Psoas muscle (tissue), 7 donors: ENCODE measurements at regions not wholly inside any gene's neighbourhood (a gene's known extent, or its start where the extent isn't known, plus 50 kb on each side); places are given as distances from the start of the nearest gene placed in this dataset.

Experiments
- ATAC-seq, 4 donors: fragments of 200-7000 bp; cut with Tn5 transposase; one replicate each; pipeline ENCODE4 v1.9.1; 2020; ENCODE audit warnings: moderate library complexity in 3 of 4, mild to moderate bottlenecking in 2 of 4
- DNase-seq, 2 donors: peaks; one replicate each; pipeline ENCODE4 v3.0.0-alpha.2; 2020
- H3K27ac ChIP-seq: fragments of 200-600 bp; one replicate; pipeline ENCODE4 v1.8.0; 2022
- H3K27me3 ChIP-seq, 3 donors: fragments of 200-600 bp in 1 of 3; one replicate each; pipeline versions ENCODE4 v1.6.1 to v1.8.0; 2013 to 2022; ENCODE audit warnings: low read length in 2 of 3, mild to moderate bottlenecking in 2 of 3, moderate library complexity in 1 of 3; ENCODE audit not compliant: insufficient read depth in 3 of 3
- H3K36me3 ChIP-seq, 2 donors: fragments of 200-600 bp in 1 of 2; one replicate each; pipeline versions ENCODE4 v1.6.1 to v1.8.0; 2013 to 2022; ENCODE audit warnings: low read depth in 1 of 2, mild to moderate bottlenecking in 1 of 2, moderate library complexity in 1 of 2; ENCODE audit not compliant: insufficient read depth in 1 of 2
- H3K4me1 ChIP-seq: fragments of 200-600 bp; one replicate; pipeline ENCODE4 v1.8.0; 2022
- H3K4me3 ChIP-seq: fragments of 200-600 bp; one replicate; pipeline ENCODE4 v1.8.0; 2022; ENCODE audit warnings: mild to moderate bottlenecking
- H3K9me3 ChIP-seq: fragments of 200-600 bp; one replicate; pipeline ENCODE4 v1.8.0; 2022
- CTCF ChIP-seq: fragments of 200-600 bp; IDR thresholded peaks from one replicate; pipeline ENCODE4 v1.8.0; 2022; ENCODE audit warnings: antibody characterized with exemption
- WGBS, 3 donors: extraction: QIAGEN DNeasy Blood & Tissue Kit; methylation state at CpG; one replicate each; pipeline versions ENCODE4 v1.1.6 to v1.1.7; 2013; 5-methylcytosine and 5-hydroxymethylcytosine counted together
- intact Hi-C, 2 donors: fragments of 100-400 bp; cut with DNase I; formaldehyde crosslinking; loops; one replicate each; pipeline versions ENCODE4 v1.11.0 to v1.14.2; 2022
- donor health status: healthy with polysubstance abuse.
- donor health status: DM: no; HTN: no; CAD: no; lungs with moderate emphysema.
- donor health status: Bipolar disorder and iron deficiency.
- donor health status: healthy.
- donor health status: DM: yes; HTN: yes; CAD: no.
- donor health status: DM: no; HTN: no; CAD: no.
- donor health status: DM: yes; HTN: yes; CAD: no.

GRCh38 chr13:109608503-109608902, 177.9 kb downstream of the IRS2 start:
- TF ChIP-seq CTCF = no peak
- H3K27ac ChIP-seq = no peak overlapping the region
- 41 to 58% (median 47%) methylated on average over 3 of the region's 3 CpGs for WGBS, 3 donors
- no peak overlapping the region for H3K4me3 ChIP-seq
- DNase-seq = no peak
- no peak for ATAC-seq
- no peaks in the 10 kb centered on the region for H3K27me3 ChIP-seq
- no peaks in the 10 kb centered on the region for H3K36me3 ChIP-seq
- intact Hi-C loops = no loop called here
- H3K4me1 ChIP-seq = no peaks in the 10 kb centered on the region
- no peaks in the 10 kb centered on the region for H3K9me3 ChIP-seq

- intact Hi-C loops = no loop called here
- no peak for DNase-seq
- TF ChIP-seq CTCF = no peak
- Histone ChIP-seq H3K4me1 (no peaks in the 10 kb centered on the region), H3K4me3 (no peak overlapping the region), H3K27me3 (no peaks in the 10 kb centered on the region), H3K9me3 (no peaks in the 10 kb centered on the region), H3K36me3 (no peaks in the 10 kb centered on the region), H3K27ac (no peak overlapping the region)
- WGBS, 3 donors = 89 to 93% (median 91%) methylated on average over 3 of the region's 3 CpGs
- no peak for ATAC-seq
Observed at GRCh38 chr13:109608059-109608458, 178.3 kb downstream of the IRS2 start.

DNA sequence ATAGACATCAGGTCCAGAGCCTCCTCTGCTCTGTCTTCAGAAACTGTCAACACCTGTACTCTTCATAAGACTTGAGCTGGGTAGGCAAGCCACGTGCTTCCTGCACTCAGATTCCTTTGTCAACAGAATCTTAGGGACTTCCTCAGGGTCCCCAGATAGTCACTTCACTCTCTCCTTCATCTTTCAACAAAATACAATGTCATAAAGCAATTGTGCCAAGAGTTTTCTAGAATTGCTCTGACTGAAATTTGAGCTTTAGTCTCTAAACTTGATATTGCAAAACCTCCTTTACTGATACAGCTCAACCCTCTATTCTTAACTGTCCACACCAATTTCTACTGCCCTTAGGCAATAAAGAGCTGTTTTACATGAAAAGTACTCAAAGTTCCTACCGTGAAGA, 179.9 kb downstream of the IRS2 start:
- no peaks in the 10 kb centered on the region for H3K9me3 ChIP-seq
- TF ChIP-seq CTCF = no peak
- DNase-seq = no peak
- H3K27me3 ChIP-seq = no peaks in the 10 kb centered on the region
- ATAC-seq = no peak
- no peak overlapping the region for H3K4me3 ChIP-seq
- no peaks in the 10 kb centered on the region for H3K36me3 ChIP-seq
- intact Hi-C loops = no loop called here
- H3K4me1 ChIP-seq = no peaks in the 10 kb centered on the region
- H3K27ac ChIP-seq = no peak overlapping the region
- 19 to 23% (median 20%) methylated on average over 2 of the region's 2 CpGs for WGBS, 3 donors

- intact Hi-C loops = no loop called here
- no peak overlapping the region for H3K27ac ChIP-seq
- no peaks in the 10 kb centered on the region for H3K4me1 ChIP-seq
- no peaks in the 10 kb centered on the region for H3K36me3 ChIP-seq
- ATAC-seq (no peak), DNase-seq (no peak)
- H3K27me3 ChIP-seq = peaks cover 0 to 4% (median 0%) of the 10 kb centered on the region in 3 donors
- TF ChIP-seq CTCF = no peak
- no peaks in the 10 kb centered on the region for H3K9me3 ChIP-seq
- H3K4me3 ChIP-seq = no peak overlapping the region
Observed at GRCh38 chr13:109605846-109606245, 180.5 kb downstream of the IRS2 start.

GRCh38 chr13:109604894-109605293, 181.5 kb downstream of the IRS2 start:
- WGBS, 3 donors = 87 to 92% (median 90%) methylated on average over 4 of the region's 4 CpGs
- DNase-seq (no peak), ATAC-seq (no peak)
- H3K4me1 ChIP-seq = no peaks in the 10 kb centered on the region
- H3K27me3 ChIP-seq = peaks cover 0 to 4% (median 0%) of the 10 kb centered on the region in 3 donors
- no peaks in the 10 kb centered on the region for H3K36me3 ChIP-seq
- intact Hi-C loops = no loop called here
- H3K9me3 ChIP-seq = no peaks in the 10 kb centered on the region
- TF ChIP-seq CTCF = no peak
- no peak overlapping the region for H3K27ac ChIP-seq
- no peak overlapping the region for H3K4me3 ChIP-seq
